C4-2B (cell line): ENCODE measurements at regions not wholly inside any gene's neighbourhood (a gene's known extent, or its start where the extent isn't known, plus 50 kb on each side); places are given as distances from the start of the nearest gene placed in this dataset.

Experiments
- ZFX ChIP-seq: fragments of 450-650 bp; IDR thresholded peaks from 2 replicates; pipeline ENCODE4 v1.6.1; 2017
- TF ChIP-seq, protein P1 (sequence below): fragments of 450-650 bp; conservative IDR thresholded peaks from 2 replicates; pipeline ENCODE4 v1.5.1; 2017; ENCODE audit warnings: mild to moderate bottlenecking

- TF ChIP-seq, protein P1, sequence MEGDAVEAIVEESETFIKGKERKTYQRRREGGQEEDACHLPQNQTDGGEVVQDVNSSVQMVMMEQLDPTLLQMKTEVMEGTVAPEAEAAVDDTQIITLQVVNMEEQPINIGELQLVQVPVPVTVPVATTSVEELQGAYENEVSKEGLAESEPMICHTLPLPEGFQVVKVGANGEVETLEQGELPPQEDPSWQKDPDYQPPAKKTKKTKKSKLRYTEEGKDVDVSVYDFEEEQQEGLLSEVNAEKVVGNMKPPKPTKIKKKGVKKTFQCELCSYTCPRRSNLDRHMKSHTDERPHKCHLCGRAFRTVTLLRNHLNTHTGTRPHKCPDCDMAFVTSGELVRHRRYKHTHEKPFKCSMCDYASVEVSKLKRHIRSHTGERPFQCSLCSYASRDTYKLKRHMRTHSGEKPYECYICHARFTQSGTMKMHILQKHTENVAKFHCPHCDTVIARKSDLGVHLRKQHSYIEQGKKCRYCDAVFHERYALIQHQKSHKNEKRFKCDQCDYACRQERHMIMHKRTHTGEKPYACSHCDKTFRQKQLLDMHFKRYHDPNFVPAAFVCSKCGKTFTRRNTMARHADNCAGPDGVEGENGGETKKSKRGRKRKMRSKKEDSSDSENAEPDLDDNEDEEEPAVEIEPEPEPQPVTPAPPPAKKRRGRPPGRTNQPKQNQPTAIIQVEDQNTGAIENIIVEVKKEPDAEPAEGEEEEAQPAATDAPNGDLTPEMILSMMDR = no peak
- TF ChIP-seq ZFX = no peak
Observed at GRCh38 chr3:132084982-132085381, 50.2 kb upstream of the CPNE4 start.
